ENCODE measurements at regions not wholly inside any gene's neighbourhood (a gene's known extent, or its start where the extent isn't known, plus 50 kb on each side); places are given as distances from the start of the nearest gene placed in this dataset.

DNA sequence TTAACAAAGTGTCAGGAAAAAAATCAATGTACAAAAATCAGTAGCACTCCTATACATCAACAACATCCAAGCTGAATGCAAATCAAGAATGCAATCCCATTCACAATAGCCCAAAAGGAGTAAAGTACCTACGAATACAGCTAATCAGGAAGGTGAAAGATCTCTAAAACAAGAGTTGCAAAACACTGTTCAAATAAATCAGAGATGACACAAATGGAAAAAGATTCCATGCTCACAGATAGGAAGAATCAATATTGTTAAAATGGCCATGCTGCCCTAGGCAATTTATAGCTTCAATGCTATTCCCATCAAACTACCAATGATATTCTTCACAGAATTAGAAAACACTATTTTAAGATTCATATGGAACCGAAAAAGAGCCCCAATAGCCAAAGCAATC is 223.7 kb upstream of the CD96 start (continued):
- TF ChIP-seq, protein P1, sequence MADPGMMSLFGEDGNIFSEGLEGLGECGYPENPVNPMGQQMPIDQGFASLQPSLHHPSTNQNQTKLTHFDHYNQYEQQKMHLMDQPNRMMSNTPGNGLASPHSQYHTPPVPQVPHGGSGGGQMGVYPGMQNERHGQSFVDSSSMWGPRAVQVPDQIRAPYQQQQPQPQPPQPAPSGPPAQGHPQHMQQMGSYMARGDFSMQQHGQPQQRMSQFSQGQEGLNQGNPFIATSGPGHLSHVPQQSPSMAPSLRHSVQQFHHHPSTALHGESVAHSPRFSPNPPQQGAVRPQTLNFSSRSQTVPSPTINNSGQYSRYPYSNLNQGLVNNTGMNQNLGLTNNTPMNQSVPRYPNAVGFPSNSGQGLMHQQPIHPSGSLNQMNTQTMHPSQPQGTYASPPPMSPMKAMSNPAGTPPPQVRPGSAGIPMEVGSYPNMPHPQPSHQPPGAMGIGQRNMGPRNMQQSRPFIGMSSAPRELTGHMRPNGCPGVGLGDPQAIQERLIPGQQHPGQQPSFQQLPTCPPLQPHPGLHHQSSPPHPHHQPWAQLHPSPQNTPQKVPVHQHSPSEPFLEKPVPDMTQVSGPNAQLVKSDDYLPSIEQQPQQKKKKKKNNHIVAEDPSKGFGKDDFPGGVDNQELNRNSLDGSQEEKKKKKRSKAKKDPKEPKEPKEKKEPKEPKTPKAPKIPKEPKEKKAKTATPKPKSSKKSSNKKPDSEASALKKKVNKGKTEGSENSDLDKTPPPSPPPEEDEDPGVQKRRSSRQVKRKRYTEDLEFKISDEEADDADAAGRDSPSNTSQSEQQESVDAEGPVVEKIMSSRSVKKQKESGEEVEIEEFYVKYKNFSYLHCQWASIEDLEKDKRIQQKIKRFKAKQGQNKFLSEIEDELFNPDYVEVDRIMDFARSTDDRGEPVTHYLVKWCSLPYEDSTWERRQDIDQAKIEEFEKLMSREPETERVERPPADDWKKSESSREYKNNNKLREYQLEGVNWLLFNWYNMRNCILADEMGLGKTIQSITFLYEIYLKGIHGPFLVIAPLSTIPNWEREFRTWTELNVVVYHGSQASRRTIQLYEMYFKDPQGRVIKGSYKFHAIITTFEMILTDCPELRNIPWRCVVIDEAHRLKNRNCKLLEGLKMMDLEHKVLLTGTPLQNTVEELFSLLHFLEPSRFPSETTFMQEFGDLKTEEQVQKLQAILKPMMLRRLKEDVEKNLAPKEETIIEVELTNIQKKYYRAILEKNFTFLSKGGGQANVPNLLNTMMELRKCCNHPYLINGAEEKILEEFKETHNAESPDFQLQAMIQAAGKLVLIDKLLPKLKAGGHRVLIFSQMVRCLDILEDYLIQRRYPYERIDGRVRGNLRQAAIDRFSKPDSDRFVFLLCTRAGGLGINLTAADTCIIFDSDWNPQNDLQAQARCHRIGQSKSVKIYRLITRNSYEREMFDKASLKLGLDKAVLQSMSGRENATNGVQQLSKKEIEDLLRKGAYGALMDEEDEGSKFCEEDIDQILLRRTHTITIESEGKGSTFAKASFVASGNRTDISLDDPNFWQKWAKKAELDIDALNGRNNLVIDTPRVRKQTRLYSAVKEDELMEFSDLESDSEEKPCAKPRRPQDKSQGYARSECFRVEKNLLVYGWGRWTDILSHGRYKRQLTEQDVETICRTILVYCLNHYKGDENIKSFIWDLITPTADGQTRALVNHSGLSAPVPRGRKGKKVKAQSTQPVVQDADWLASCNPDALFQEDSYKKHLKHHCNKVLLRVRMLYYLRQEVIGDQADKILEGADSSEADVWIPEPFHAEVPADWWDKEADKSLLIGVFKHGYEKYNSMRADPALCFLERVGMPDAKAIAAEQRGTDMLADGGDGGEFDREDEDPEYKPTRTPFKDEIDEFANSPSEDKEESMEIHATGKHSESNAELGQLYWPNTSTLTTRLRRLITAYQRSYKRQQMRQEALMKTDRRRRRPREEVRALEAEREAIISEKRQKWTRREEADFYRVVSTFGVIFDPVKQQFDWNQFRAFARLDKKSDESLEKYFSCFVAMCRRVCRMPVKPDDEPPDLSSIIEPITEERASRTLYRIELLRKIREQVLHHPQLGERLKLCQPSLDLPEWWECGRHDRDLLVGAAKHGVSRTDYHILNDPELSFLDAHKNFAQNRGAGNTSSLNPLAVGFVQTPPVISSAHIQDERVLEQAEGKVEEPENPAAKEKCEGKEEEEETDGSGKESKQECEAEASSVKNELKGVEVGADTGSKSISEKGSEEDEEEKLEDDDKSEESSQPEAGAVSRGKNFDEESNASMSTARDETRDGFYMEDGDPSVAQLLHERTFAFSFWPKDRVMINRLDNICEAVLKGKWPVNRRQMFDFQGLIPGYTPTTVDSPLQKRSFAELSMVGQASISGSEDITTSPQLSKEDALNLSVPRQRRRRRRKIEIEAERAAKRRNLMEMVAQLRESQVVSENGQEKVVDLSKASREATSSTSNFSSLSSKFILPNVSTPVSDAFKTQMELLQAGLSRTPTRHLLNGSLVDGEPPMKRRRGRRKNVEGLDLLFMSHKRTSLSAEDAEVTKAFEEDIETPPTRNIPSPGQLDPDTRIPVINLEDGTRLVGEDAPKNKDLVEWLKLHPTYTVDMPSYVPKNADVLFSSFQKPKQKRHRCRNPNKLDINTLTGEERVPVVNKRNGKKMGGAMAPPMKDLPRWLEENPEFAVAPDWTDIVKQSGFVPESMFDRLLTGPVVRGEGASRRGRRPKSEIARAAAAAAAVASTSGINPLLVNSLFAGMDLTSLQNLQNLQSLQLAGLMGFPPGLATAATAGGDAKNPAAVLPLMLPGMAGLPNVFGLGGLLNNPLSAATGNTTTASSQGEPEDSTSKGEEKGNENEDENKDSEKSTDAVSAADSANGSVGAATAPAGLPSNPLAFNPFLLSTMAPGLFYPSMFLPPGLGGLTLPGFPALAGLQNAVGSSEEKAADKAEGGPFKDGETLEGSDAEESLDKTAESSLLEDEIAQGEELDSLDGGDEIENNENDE (IDR thresholded peaks at IDR 0.05; ENCODE audit: insufficient replicate concordance, low read length) = no peak
- TF ChIP-seq JUN (IDR thresholded peaks at IDR 0.05; ENCODE audit: low read depth, low read length) (no peak), RXRA (IDR thresholded peaks at IDR 0.05; ENCODE audit: insufficient read depth, low read depth, low read length) (no peak), SAP30 (IDR thresholded peaks at IDR 0.05; ENCODE audit: insufficient read depth, insufficient replicate concordance, low read length) (no peak), CBX5 (IDR thresholded peaks at IDR 0.05; ENCODE audit: low read depth, low read length) (no peak), CBX8 (IDR thresholded peaks at IDR 0.05; ENCODE audit: borderline replicate concordance, low read depth, low read length) (no peak)

Data from H1 (cell line).